HFFc6 (cell line): ENCODE measurements at regions not wholly inside any gene's neighbourhood (a gene's known extent, or its start where the extent isn't known, plus 50 kb on each side); places are given as distances from the start of the nearest gene placed in this dataset.

ENCODE experiments used
- DNase-seq: peaks from one replicate; pipeline ENCODE4 v3.0.0-alpha.2; 2018
- H3K27ac Mint-ChIP-seq: 2 replicates; pipeline ENCODE4 v1.8.0; 2020; ENCODE audit warnings: mild to moderate bottlenecking, mixed read lengths
- H3K27me3 Mint-ChIP-seq: 2 replicates; pipeline ENCODE4 v1.8.0; 2021; ENCODE audit warnings: mild to moderate bottlenecking, moderate library complexity, mixed read lengths; ENCODE audit not compliant: insufficient read depth
- H3K36me3 Mint-ChIP-seq: 2 replicates; pipeline ENCODE4 v1.8.0; 2021; ENCODE audit warnings: low read depth, mixed read lengths
- H3K4me1 Mint-ChIP-seq: 2 replicates; pipeline ENCODE4 v1.8.0; 2020; ENCODE audit warnings: low read depth, mixed read lengths
- H3K4me3 Mint-ChIP-seq: 2 replicates; pipeline ENCODE4 v1.8.0; 2020; ENCODE audit warnings: mild to moderate bottlenecking, moderate library complexity, mixed read lengths
- H3K9me3 Mint-ChIP-seq: 2 replicates; pipeline ENCODE4 v1.8.0; 2020; ENCODE audit warnings: mild to moderate bottlenecking, mixed read lengths
- TF ChIP-seq, protein P1 (sequence below): fragments of 200-600 bp; sonication (generic); IDR thresholded peaks from 2 replicates; pipeline ENCODE4 v1.5.0; 2021; ENCODE audit warnings: antibody characterized with exemption, mild to moderate bottlenecking

DNA sequence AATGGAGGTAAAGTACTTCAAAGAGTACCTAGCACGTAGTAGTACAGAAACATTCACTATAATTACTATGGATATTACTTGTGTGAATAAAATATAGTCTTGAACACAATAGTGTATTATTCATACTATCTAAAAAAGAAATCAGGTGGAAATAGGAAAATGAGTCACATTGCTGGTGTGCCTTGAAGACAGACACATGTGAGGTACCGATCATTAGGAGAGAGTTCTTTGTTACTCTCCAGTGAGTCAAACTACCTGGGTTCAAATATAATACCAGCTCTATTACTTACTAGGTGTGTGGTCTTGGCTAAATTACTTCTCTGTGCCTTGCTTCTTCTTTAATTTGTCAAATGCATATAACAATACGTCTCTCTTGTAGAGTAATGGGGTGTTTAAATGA lies 50.8 kb upstream of the BEND6 start:
- TF ChIP-seq, protein P1, sequence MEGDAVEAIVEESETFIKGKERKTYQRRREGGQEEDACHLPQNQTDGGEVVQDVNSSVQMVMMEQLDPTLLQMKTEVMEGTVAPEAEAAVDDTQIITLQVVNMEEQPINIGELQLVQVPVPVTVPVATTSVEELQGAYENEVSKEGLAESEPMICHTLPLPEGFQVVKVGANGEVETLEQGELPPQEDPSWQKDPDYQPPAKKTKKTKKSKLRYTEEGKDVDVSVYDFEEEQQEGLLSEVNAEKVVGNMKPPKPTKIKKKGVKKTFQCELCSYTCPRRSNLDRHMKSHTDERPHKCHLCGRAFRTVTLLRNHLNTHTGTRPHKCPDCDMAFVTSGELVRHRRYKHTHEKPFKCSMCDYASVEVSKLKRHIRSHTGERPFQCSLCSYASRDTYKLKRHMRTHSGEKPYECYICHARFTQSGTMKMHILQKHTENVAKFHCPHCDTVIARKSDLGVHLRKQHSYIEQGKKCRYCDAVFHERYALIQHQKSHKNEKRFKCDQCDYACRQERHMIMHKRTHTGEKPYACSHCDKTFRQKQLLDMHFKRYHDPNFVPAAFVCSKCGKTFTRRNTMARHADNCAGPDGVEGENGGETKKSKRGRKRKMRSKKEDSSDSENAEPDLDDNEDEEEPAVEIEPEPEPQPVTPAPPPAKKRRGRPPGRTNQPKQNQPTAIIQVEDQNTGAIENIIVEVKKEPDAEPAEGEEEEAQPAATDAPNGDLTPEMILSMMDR, result no peak

DNA sequence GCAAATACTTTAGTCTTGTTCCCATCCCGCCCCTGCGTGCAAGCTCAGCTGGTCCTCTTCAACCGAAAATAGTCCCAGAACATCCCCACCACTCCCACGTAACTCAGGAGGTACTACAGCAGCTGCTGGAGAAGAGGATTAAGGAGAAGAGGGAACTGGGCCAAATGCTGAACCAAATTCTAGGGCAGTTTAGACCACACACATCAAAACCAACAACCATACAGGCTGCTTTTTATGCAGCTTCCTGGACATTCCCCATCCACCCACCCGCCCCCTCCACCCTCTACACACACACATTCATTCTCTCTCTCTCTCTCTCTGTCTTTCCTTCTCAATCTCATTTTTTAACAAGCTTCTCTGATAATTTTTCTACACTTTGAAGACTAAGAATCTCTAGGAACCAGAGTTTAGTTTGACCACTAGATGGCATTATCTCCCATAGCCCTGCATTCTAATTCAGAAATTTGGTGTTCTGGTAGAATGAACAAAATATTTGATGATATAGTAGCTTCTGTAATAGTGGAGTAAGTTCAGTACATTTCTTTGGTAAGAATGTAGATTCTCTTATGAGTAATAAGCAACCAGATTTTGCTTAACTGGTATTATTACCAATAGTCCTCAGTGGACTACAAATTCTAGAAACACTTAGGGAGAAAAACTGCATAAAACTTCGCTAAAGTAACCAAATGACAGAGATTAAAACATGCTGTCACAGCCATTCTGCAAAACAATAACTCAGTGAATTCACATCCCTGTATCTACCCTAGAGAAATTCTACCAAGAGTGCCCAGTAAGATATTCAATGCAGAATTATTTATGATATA lies 52.1 kb upstream of the BEND6 start:
- TF ChIP-seq, protein P1, result peak; percentile 90
- no peaks in the 10 kb centered on the region for H3K27me3 Mint-ChIP-seq
- H3K4me3 Mint-ChIP-seq, result 0 out of 2 replicates have a peak overlapping the region, but pooled peaks have one; percentile 1
- H3K27ac Mint-ChIP-seq, result peak overlapping the region; percentile 51
- H3K4me1 Mint-ChIP-seq, result peaks cover 90% of the 10 kb centered on the region
- no peaks in the 10 kb centered on the region for H3K9me3 Mint-ChIP-seq
- DNase-seq, result peak; percentile 66
- peaks cover 23% of the 10 kb centered on the region for H3K36me3 Mint-ChIP-seq

More for the DNA sequence above, 50.8 kb upstream of the BEND6 start:
- DNase-seq, result no peak
- peaks cover 11% of the 10 kb centered on the region for H3K36me3 Mint-ChIP-seq
- H3K9me3 Mint-ChIP-seq, result no peaks in the 10 kb centered on the region
- H3K4me1 Mint-ChIP-seq, result peaks cover 87% of the 10 kb centered on the region
- H3K27ac Mint-ChIP-seq, result peak overlapping the region; percentile 5; the same call in 1 of the 2 replicates
- H3K27me3 Mint-ChIP-seq, result no peaks in the 10 kb centered on the region
- no peak overlapping the region for H3K4me3 Mint-ChIP-seq

DNA sequence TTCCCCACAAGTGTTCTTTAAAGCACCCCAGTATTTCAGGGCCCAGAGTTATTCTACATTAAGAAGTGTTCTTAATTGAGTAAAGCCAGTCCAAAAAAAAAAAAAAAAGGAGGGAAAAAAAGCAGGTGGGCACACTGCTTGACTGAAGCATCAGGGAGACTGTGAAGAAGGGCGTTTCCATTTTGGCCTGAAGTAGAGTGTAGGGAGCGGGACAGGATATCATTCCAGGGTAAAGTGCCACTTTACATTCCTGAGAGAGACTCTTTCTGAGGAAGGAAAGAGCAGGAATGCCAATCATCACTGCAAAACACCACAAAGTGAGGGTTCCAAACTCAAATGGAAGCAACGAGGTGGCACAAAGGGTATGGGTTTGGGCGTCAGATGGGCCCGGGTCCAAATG lies 54.1 kb upstream of the BEND6 start:
- Mint-ChIP-seq H3K4me3 (no peak overlapping the region), H3K9me3 (no peaks in the 10 kb centered on the region), H3K4me1 (peaks cover 86% of the 10 kb centered on the region), H3K27me3 (no peaks in the 10 kb centered on the region), H3K36me3 (peaks cover 37% of the 10 kb centered on the region), H3K27ac (peak overlapping the region; percentile 23; the same call in 1 of the 2 replicates)
- DNase-seq, result no peak
- TF ChIP-seq, protein P1, result no peak

DNA sequence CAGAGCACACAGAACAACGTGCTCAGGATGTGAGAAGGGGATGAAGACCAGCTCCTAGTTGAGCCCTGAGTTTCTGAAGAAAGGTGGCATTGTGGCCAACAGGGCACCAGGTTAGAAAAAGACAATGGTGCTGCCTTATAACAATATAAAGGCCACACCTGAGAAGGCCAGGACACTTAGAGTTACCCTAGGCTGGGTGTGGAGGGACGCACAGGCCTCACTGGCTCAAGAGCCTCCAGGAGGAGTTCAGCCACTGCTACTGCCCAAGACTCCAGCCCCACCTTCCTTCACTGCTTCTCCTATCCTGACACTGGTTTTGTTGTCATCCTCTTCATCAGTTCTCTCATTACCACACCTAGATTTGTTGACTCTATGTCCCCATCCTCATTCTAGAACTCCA lies 55.2 kb upstream of the BEND6 start:
- Mint-ChIP-seq H3K4me3 (no peak overlapping the region), H3K4me1 (peaks cover 79% of the 10 kb centered on the region), H3K27me3 (no peaks in the 10 kb centered on the region), H3K36me3 (peaks cover 36% of the 10 kb centered on the region), H3K27ac (peak overlapping the region; percentile 81), H3K9me3 (no peaks in the 10 kb centered on the region)
- TF ChIP-seq, protein P1, result no peak
- no peak for DNase-seq

DNA sequence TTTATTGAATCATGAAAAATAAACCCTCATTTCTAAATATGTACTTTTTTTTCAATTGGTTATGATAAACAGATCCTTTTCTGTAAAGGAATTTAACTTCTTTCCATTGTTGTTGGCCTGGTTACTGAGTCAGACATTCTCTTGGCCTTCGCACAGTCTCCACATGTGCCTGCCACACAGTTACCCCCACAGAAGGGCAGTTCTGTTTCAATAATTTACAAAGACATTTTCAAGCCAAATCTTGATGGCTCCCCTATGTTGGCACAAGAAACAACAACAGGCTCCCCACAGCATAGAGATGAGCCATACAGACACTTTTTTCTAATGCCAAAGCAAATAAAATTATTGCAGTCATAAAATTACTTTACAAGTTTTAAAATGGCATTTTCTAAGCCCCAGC lies 55.6 kb upstream of the BEND6 start:
- TF ChIP-seq, protein P1, result no peak
- no peaks in the 10 kb centered on the region for H3K9me3 Mint-ChIP-seq
- peak; percentile 28 for DNase-seq
- peaks cover 36% of the 10 kb centered on the region for H3K36me3 Mint-ChIP-seq
- no peak overlapping the region for H3K4me3 Mint-ChIP-seq
- H3K27ac Mint-ChIP-seq, result peak overlapping the region; percentile 81
- H3K27me3 Mint-ChIP-seq, result no peaks in the 10 kb centered on the region
- H3K4me1 Mint-ChIP-seq, result peaks cover 75% of the 10 kb centered on the region
